HG02798 (cell line): ENCODE measurements at regions not wholly inside any gene's neighbourhood (a gene's known extent, or its start where the extent isn't known, plus 50 kb on each side); places are given as distances from the start of the nearest gene placed in this dataset.

Experiments
- ATAC-seq: cut with Tn5 transposase; IDR thresholded peaks from one replicate; pipeline ENCODE4 v1.9.1; 2021; ENCODE audit warnings: mild to moderate bottlenecking; ENCODE audit not compliant: unreplicated experiment, poor library complexity

- ATAC-seq: no peak
Observed at GRCh38 chr13:22653866-22654265, 526.9 kb upstream of the SGCG start.

- ATAC-seq: no peak
Observed at GRCh38 chr13:22655106-22655852, 525.5 kb upstream of the SGCG start.

GRCh38 chr13:22662771-22663170, 518.0 kb upstream of the SGCG start:
- ATAC-seq: no peak

- ATAC-seq: no peak
Observed at GRCh38 chr13:22665506-22665905, 515.3 kb upstream of the SGCG start.

- no peak for ATAC-seq
Observed at GRCh38 chr13:22690756-22691155, 490.0 kb upstream of the SGCG start.

- ATAC-seq: no peak
Observed at GRCh38 chr13:22693691-22694090, 487.1 kb upstream of the SGCG start.

GRCh38 chr13:22696433-22696832, 484.3 kb upstream of the SGCG start:
- ATAC-seq: no peak

GRCh38 chr13:22698467-22698866, 482.3 kb upstream of the SGCG start:
- no peak for ATAC-seq

- ATAC-seq: no peak
Observed at GRCh38 chr13:22700246-22700887, 480.4 kb upstream of the SGCG start.

- ATAC-seq: no peak
Observed at GRCh38 chr13:22703601-22704209, 477.1 kb upstream of the SGCG start.

- ATAC-seq: no peak
Observed at GRCh38 chr13:22707946-22708345, 472.8 kb upstream of the SGCG start.

GRCh38 chr13:22717036-22717435, 463.7 kb upstream of the SGCG start:
- no peak for ATAC-seq

GRCh38 chr13:22726726-22727125, 454.1 kb upstream of the SGCG start:
- ATAC-seq: no peak

GRCh38 chr13:22735011-22735995, 445.5 kb upstream of the SGCG start:
- ATAC-seq: no peak

GRCh38 chr13:22736084-22736767, 444.6 kb upstream of the SGCG start:
- no peak for ATAC-seq

- no peak for ATAC-seq
Observed at GRCh38 chr13:22736768-22737092, 444.0 kb upstream of the SGCG start.

- ATAC-seq: no peak
Observed at GRCh38 chr13:22738357-22738756, 442.4 kb upstream of the SGCG start.

- ATAC-seq: no peak
Observed at GRCh38 chr13:22740264-22740663, 440.5 kb upstream of the SGCG start.

- no peak for ATAC-seq
Observed at GRCh38 chr13:22744688-22745452, 435.9 kb upstream of the SGCG start.
